ENCODE measurements at regions not wholly inside any gene's neighbourhood (a gene's known extent, or its start where the extent isn't known, plus 50 kb on each side); places are given as distances from the start of the nearest gene placed in this dataset.

- Histone ChIP-seq H3K9me3 (no peaks in the 10 kb centered on the region), H3K36me3 (no peaks in the 10 kb centered on the region), H3K27ac (no peak overlapping the region), H3K4me3 (no peak overlapping the region), H3K4me1 (no peaks in the 10 kb centered on the region), H3K27me3 (no peaks in the 10 kb centered on the region)
- no peak for DNase-seq
- 63 to 74% methylated on average over 7 of the region's 7 CpGs for WGBS, 2 donors
- TF ChIP-seq, protein P1, sequence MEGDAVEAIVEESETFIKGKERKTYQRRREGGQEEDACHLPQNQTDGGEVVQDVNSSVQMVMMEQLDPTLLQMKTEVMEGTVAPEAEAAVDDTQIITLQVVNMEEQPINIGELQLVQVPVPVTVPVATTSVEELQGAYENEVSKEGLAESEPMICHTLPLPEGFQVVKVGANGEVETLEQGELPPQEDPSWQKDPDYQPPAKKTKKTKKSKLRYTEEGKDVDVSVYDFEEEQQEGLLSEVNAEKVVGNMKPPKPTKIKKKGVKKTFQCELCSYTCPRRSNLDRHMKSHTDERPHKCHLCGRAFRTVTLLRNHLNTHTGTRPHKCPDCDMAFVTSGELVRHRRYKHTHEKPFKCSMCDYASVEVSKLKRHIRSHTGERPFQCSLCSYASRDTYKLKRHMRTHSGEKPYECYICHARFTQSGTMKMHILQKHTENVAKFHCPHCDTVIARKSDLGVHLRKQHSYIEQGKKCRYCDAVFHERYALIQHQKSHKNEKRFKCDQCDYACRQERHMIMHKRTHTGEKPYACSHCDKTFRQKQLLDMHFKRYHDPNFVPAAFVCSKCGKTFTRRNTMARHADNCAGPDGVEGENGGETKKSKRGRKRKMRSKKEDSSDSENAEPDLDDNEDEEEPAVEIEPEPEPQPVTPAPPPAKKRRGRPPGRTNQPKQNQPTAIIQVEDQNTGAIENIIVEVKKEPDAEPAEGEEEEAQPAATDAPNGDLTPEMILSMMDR (IDR thresholded peaks at IDR 0.05) = no peak
- no peak for TF ChIP-seq POLR2A (IDR thresholded peaks at IDR 0.05)
- intact Hi-C loops (cut with DNase I) = no loop called here
Measured at GRCh38 chr19:30317403-30317802, 54.8 kb upstream of the ZNF536 start.

GRCh38 chr19:30318261-30318660 is 53.9 kb upstream of the ZNF536 start:
- 88 to 91% methylated on average over 5 of the region's 5 CpGs for WGBS, 2 donors
- DNase-seq = no peak
- no peak overlapping the region for H3K4me3 ChIP-seq
- TF ChIP-seq POLR2A (IDR thresholded peaks at IDR 0.05) = no peak
- TF ChIP-seq, protein P1 (IDR thresholded peaks at IDR 0.05) = no peak
- no peaks in the 10 kb centered on the region for H3K9me3 ChIP-seq
- no peaks in the 10 kb centered on the region for H3K4me1 ChIP-seq
- H3K36me3 ChIP-seq = no peaks in the 10 kb centered on the region
- no peaks in the 10 kb centered on the region for H3K27me3 ChIP-seq
- no peak overlapping the region for H3K27ac ChIP-seq
- intact Hi-C loops (cut with DNase I) = no loop called here

DNA sequence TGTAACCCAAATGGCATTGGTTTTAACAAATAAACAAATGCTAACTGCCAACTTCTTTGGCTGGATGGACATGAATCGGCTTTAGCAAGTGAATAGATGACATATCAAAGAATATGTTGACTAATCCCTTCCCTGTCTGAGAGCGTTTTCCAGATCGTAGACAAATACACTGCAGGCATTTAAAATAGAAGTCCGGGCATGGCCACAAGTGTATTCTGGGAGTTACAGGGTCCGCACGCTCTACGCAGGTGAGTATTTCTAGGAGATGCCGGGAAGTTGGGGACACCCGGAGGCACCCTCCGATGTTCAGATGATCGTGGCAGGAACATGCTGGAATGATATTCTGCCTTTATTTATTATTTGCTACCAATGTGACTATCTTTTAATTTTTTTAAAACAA is 53.2 kb upstream of the ZNF536 start:
- no peak for DNase-seq
- WGBS, 2 donors = 46 to 78% methylated on average over 8 to 11 of the region's 11 CpGs

GRCh38 chr19:30319411-30319810 is 52.8 kb upstream of the ZNF536 start:
- Histone ChIP-seq H3K4me1 (no peaks in the 10 kb centered on the region), H3K27ac (no peak overlapping the region), H3K4me3 (no peak overlapping the region), H3K9me3 (no peaks in the 10 kb centered on the region), H3K27me3 (no peaks in the 10 kb centered on the region), H3K36me3 (no peaks in the 10 kb centered on the region)
- no peak for TF ChIP-seq POLR2A (IDR thresholded peaks at IDR 0.05)
- WGBS, 2 donors = 56 to 61% methylated on average over 2 of the region's 2 CpGs
- intact Hi-C loops (cut with DNase I) = no loop called here
- no peak for DNase-seq

More for the DNA sequence above, 53.2 kb upstream of the ZNF536 start:
- no peaks in the 10 kb centered on the region for H3K27me3 ChIP-seq
- H3K9me3 ChIP-seq = no peaks in the 10 kb centered on the region
- no peaks in the 10 kb centered on the region for H3K36me3 ChIP-seq
- TF ChIP-seq, protein P1 (IDR thresholded peaks at IDR 0.05) = no peak
- H3K4me1 ChIP-seq = no peaks in the 10 kb centered on the region
- H3K27ac ChIP-seq = no peak overlapping the region
- intact Hi-C loops (cut with DNase I) = no loop called here
- no peak overlapping the region for H3K4me3 ChIP-seq

- Histone ChIP-seq H3K9me3 (no peaks in the 10 kb centered on the region), H3K4me1 (no peaks in the 10 kb centered on the region), H3K36me3 (no peaks in the 10 kb centered on the region), H3K27ac (no peak overlapping the region), H3K4me3 (no peak overlapping the region), H3K27me3 (no peaks in the 10 kb centered on the region)
- intact Hi-C loops (cut with DNase I) = no loop called here
- TF ChIP-seq, protein P1 (IDR thresholded peaks at IDR 0.05) = no peak
- TF ChIP-seq POLR2A (IDR thresholded peaks at IDR 0.05) = no peak
- no peak for DNase-seq
Measured at GRCh38 chr19:30319876-30320275, 52.3 kb upstream of the ZNF536 start.

DNA sequence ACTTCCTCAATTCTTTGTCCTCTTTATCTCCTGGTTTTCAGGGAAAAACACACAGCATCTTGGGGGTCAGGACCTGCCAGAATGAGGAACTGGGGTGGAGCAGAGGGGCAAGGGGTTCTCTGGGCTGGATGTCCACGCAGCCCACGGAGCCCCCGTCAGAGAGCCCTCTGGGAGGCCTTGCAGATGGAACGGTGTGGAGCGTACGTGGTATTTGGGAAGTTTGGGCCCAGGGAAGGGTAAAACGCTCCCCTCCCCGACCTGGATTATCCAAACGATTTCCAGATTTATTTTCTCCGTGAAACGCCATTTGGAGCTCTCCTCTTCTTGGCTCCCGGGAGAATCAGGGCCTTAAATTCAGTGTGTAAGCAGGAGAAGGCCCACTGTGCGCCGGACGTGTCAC is 51.7 kb upstream of the ZNF536 start:
- no peaks in the 10 kb centered on the region for H3K9me3 ChIP-seq
- H3K36me3 ChIP-seq = no peaks in the 10 kb centered on the region
- H3K27ac ChIP-seq = no peak overlapping the region
- H3K4me3 ChIP-seq = no peak overlapping the region
- TF ChIP-seq, protein P1 (IDR thresholded peaks at IDR 0.05) = no peak
- TF ChIP-seq POLR2A (IDR thresholded peaks at IDR 0.05) = no peak
- no peak for DNase-seq
- 65 to 66% methylated on average over 6 to 15 of the region's 15 CpGs for WGBS, 2 donors
- peaks cover 0 to 5% (median 0%) of the 10 kb centered on the region in 3 donors for H3K4me1 ChIP-seq
- intact Hi-C loops (cut with DNase I) = no loop called here
- H3K27me3 ChIP-seq = no peaks in the 10 kb centered on the region

Measured in esophagus squamous epithelium (tissue), 5 donors.